Ishikawa (cell line): ENCODE measurements at regions not wholly inside any gene's neighbourhood (a gene's known extent, or its start where the extent isn't known, plus 50 kb on each side); places are given as distances from the start of the nearest gene placed in this dataset.

Experiments
- CEBPB ChIP-seq: IDR thresholded peaks from 2 replicates; pipeline ENCODE4 v1.6.1; 2012
- CREB1 ChIP-seq: IDR thresholded peaks from 2 replicates; pipeline ENCODE4 v1.6.1; 2012; ENCODE audit warnings: low read depth
- EGR1 ChIP-seq: IDR thresholded peaks from 2 replicates; pipeline ENCODE4 v1.6.1; 2012
- EP300 ChIP-seq: IDR thresholded peaks from 2 replicates; pipeline ENCODE4 v1.6.1; 2012; ENCODE audit warnings: borderline replicate concordance
- FOXM1 ChIP-seq: IDR thresholded peaks from 2 replicates; pipeline ENCODE4 v1.6.1; 2012; ENCODE audit warnings: low read depth, borderline replicate concordance
- MAX ChIP-seq: IDR thresholded peaks from 2 replicates; pipeline ENCODE4 v1.6.1; 2012
- NFIC ChIP-seq: IDR thresholded peaks from 2 replicates; pipeline ENCODE4 v1.6.1; 2012
- RAD21 ChIP-seq: IDR thresholded peaks from 2 replicates; pipeline ENCODE4 v1.6.1; 2012; ENCODE audit warnings: low read depth
- TAF1 ChIP-seq: IDR thresholded peaks from 2 replicates; pipeline ENCODE4 v1.6.1; 2012; ENCODE audit warnings: low read depth, mild to moderate bottlenecking
- TEAD4 ChIP-seq: IDR thresholded peaks from 2 replicates; pipeline ENCODE4 v1.6.1; 2012
- YY1 ChIP-seq: IDR thresholded peaks from 2 replicates; pipeline ENCODE4 v1.6.1; 2012; ENCODE audit warnings: low read depth
- ZBTB7A ChIP-seq: IDR thresholded peaks from 2 replicates; pipeline ENCODE4 v1.6.1; 2012; ENCODE audit warnings: low read depth
- TF ChIP-seq, protein P1 (sequence below): IDR thresholded peaks from 2 replicates; pipeline ENCODE4 v1.6.1; 2012
- TF ChIP-seq, protein P2 (sequence below): IDR thresholded peaks from 2 replicates; pipeline ENCODE4 v1.6.1; 2012; ENCODE audit warnings: low read depth, mild to moderate bottlenecking

DNA sequence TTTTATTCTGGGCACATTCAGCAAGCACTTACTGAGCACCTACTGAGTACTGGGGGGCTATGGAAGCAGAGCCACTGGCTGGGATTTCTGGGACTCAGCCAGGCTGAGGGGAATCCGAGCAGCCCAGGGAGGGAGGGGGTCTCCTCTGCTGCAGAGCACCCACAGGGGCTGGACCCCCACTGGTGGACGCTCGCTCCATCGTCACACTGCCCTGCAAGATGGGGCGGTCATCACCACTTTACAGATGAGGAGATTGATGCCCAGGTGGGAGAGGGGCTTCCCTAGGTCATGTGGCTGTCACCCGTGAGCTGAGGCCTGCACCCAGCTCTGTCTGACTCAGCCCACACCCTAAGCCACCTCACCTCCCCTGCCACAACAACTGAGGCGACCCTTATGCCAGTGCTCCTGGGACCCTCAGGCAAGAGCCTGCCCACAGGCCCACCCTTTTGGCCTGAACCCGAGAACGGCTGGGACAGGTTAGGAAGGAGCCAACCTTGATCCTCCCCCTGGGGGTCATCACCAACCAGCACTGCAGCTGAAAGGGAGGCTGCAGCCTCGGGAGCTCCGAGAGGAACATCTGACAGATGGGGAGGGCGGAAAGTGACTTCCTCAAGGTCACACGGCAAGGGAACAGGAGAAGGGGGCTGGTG lies 74.4 kb downstream of the SERPINA3 start:
- TF ChIP-seq EP300 (no peak), RAD21 (no peak), ZBTB7A (no peak), MAX (no peak), FOXM1 (no peak), YY1 (no peak), CEBPB (no peak), NFIC (no peak), CREB1 (no peak), EGR1 (no peak), TAF1 (no peak), TEAD4 (no peak)
- TF ChIP-seq, protein P1, sequence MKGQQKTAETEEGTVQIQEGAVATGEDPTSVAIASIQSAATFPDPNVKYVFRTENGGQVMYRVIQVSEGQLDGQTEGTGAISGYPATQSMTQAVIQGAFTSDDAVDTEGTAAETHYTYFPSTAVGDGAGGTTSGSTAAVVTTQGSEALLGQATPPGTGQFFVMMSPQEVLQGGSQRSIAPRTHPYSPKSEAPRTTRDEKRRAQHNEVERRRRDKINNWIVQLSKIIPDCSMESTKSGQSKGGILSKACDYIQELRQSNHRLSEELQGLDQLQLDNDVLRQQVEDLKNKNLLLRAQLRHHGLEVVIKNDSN, result no peak
- TF ChIP-seq, protein P2, sequence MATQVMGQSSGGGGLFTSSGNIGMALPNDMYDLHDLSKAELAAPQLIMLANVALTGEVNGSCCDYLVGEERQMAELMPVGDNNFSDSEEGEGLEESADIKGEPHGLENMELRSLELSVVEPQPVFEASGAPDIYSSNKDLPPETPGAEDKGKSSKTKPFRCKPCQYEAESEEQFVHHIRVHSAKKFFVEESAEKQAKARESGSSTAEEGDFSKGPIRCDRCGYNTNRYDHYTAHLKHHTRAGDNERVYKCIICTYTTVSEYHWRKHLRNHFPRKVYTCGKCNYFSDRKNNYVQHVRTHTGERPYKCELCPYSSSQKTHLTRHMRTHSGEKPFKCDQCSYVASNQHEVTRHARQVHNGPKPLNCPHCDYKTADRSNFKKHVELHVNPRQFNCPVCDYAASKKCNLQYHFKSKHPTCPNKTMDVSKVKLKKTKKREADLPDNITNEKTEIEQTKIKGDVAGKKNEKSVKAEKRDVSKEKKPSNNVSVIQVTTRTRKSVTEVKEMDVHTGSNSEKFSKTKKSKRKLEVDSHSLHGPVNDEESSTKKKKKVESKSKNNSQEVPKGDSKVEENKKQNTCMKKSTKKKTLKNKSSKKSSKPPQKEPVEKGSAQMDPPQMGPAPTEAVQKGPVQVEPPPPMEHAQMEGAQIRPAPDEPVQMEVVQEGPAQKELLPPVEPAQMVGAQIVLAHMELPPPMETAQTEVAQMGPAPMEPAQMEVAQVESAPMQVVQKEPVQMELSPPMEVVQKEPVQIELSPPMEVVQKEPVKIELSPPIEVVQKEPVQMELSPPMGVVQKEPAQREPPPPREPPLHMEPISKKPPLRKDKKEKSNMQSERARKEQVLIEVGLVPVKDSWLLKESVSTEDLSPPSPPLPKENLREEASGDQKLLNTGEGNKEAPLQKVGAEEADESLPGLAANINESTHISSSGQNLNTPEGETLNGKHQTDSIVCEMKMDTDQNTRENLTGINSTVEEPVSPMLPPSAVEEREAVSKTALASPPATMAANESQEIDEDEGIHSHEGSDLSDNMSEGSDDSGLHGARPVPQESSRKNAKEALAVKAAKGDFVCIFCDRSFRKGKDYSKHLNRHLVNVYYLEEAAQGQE, result no peak
